Hepatocyte (in vitro differentiated cells): ENCODE measurements at regions not wholly inside any gene's neighbourhood (a gene's known extent, or its start where the extent isn't known, plus 50 kb on each side); places are given as distances from the start of the nearest gene placed in this dataset.
A peak's percentile ranks its signal among the peaks of the same experiment; 100 is the strongest.

ENCODE experiments used
- DNase-seq: peaks from one replicate; pipeline ENCODE4 v3.0.0-alpha.2; 2016; ENCODE audit warnings: low spot score
- H2AFZ ChIP-seq: fragments of 200-600 bp; sonication (generic); 2 replicates; pipeline ENCODE4 v1.6.0; 2016; ENCODE audit warnings: antibody characterized with exemption, mild to moderate bottlenecking
- H3K27ac ChIP-seq: fragments of 200-600 bp; sonication (generic); 2 replicates; pipeline ENCODE4 v1.5.1; 2016; ENCODE audit warnings: mild to moderate bottlenecking
- H3K27me3 ChIP-seq: fragments of 200-600 bp; sonication (generic); 2 replicates; pipeline ENCODE4 v1.6.1; 2016
- H3K36me3 ChIP-seq: fragments of 200-600 bp; sonication (generic); replicated peaks from 2 replicates; pipeline ENCODE4 v1.5.1; 2016; ENCODE audit warnings: low read depth; ENCODE audit not compliant: insufficient read depth
- H3K4me1 ChIP-seq: fragments of 200-600 bp; sonication (generic); 2 replicates; pipeline ENCODE4 v1.5.1; 2016; ENCODE audit warnings: mild to moderate bottlenecking, moderate library complexity; ENCODE audit not compliant: insufficient read depth
- H3K4me2 ChIP-seq: fragments of 200-600 bp; sonication (generic); 2 replicates; pipeline ENCODE4 v1.6.0; 2016
- H3K4me3 ChIP-seq: fragments of 200-600 bp; sonication (generic); 2 replicates; pipeline ENCODE4 v1.5.1; 2016; ENCODE audit warnings: mild to moderate bottlenecking
- H3K79me2 ChIP-seq: fragments of 200-600 bp; sonication (generic); 2 replicates; pipeline ENCODE4 v1.6.0; 2017; ENCODE audit warnings: mild to moderate bottlenecking
- H3K9me2 ChIP-seq: fragments of 200-600 bp; sonication (generic); replicated peaks from 2 replicates; pipeline ENCODE4 v1.6.0; 2017; ENCODE audit warnings: mild to moderate bottlenecking; ENCODE audit not compliant: insufficient read depth
- H3K9me3 ChIP-seq: fragments of 200-600 bp; sonication (generic); 2 replicates; pipeline ENCODE4 v1.5.1; 2016; ENCODE audit warnings: low read depth, mild to moderate bottlenecking
- H4K20me1 ChIP-seq: fragments of 200-600 bp; sonication (generic); 2 replicates; pipeline ENCODE4 v1.6.0; 2016; ENCODE audit warnings: mild to moderate bottlenecking; ENCODE audit not compliant: insufficient read depth, poor library complexity, severe bottlenecking
- EZH2 ChIP-seq: fragments of 200-600 bp; sonication (generic); IDR thresholded peaks from 2 replicates; pipeline ENCODE4 v1.6.1; 2016; ENCODE audit warnings: antibody characterized with exemption, mild to moderate bottlenecking, borderline replicate concordance
- EZH2phosphoT487 ChIP-seq: fragments of 200-600 bp; sonication (generic); IDR thresholded peaks from one replicate; pipeline ENCODE4 v1.6.1; 2018; ENCODE audit warnings: antibody characterized with exemption, mild to moderate bottlenecking, low read depth, moderate library complexity; ENCODE audit not compliant: unreplicated experiment, severe bottlenecking
- WGBS: methylation state at CpG from one replicate; pipeline ENCODE4 v1.1.6; 2016; ENCODE audit warnings: low lambda C conversion rate; ENCODE audit errors: missing lambda C conversion rate; 5-methylcytosine and 5-hydroxymethylcytosine counted together
- TF ChIP-seq, protein P1 (sequence below): fragments of 200-600 bp; sonication (generic); IDR thresholded peaks from 2 replicates; pipeline ENCODE4 v1.5.1; 2016; ENCODE audit warnings: antibody characterized with exemption, mild to moderate bottlenecking; ENCODE audit not compliant: poor library complexity

DNA sequence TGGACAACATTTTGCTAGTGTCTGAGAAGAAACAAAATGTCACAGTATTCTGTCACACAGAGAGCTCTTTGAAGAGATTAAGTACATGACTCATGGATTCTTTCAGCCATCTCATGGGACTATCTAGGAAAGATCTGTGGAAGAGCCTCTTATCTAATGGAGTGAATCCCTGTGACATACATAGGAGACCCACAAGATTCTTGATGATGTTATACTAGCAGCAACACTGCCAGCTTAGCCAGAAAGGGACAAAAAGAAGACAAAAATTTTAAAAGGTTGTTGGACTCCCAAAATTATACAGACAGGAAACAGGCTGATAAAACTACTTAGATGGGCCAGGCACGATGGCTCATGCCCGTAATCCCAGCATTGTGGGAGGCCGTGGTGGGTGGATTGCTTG, 143.3 kb upstream of the MGAT5 start:
- DNase-seq: no peak
- no peaks in the 10 kb centered on the region for H3K36me3 ChIP-seq
- no peak overlapping the region for H3K4me3 ChIP-seq
- 87% methylated on average over 3 of the region's 3 CpGs for WGBS
- no peak overlapping the region for H2AFZ ChIP-seq
- no peaks in the 10 kb centered on the region for H3K9me2 ChIP-seq
- no peaks in the 10 kb centered on the region for H3K79me2 ChIP-seq
- H3K9me3 ChIP-seq: peaks cover 3% of the 10 kb centered on the region
- H3K27me3 ChIP-seq: peaks cover 7% of the 10 kb centered on the region
- TF ChIP-seq, protein P1, sequence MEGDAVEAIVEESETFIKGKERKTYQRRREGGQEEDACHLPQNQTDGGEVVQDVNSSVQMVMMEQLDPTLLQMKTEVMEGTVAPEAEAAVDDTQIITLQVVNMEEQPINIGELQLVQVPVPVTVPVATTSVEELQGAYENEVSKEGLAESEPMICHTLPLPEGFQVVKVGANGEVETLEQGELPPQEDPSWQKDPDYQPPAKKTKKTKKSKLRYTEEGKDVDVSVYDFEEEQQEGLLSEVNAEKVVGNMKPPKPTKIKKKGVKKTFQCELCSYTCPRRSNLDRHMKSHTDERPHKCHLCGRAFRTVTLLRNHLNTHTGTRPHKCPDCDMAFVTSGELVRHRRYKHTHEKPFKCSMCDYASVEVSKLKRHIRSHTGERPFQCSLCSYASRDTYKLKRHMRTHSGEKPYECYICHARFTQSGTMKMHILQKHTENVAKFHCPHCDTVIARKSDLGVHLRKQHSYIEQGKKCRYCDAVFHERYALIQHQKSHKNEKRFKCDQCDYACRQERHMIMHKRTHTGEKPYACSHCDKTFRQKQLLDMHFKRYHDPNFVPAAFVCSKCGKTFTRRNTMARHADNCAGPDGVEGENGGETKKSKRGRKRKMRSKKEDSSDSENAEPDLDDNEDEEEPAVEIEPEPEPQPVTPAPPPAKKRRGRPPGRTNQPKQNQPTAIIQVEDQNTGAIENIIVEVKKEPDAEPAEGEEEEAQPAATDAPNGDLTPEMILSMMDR: no peak
- TF ChIP-seq EZH2phosphoT487 (no peak), EZH2 (no peak)
- H3K4me1 ChIP-seq: no peaks in the 10 kb centered on the region
- H4K20me1 ChIP-seq: no peaks in the 10 kb centered on the region
- no peak overlapping the region for H3K27ac ChIP-seq
- H3K4me2 ChIP-seq: no peak overlapping the region

DNA sequence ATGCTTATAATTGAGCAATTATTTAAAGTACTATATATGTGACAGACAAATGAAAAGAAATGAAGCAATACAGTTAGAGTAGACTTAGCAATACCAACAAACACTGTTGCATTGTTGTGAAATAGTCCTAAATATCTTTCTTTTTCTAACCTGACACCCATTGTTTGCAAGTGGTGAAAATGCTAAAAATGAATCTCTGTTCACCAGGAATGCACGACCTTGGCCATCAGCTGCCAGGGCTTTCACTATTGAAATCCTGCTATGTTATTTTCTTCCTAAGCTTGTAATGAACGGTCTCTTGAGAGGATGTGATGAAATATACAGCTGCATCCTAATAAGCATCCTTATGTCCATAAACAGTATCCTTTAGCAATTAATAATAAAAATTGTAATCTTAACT, 136.2 kb upstream of the MGAT5 start:
- Histone ChIP-seq H3K9me2 (no peaks in the 10 kb centered on the region), H3K27ac (no peak overlapping the region), H4K20me1 (no peaks in the 10 kb centered on the region), H3K9me3 (no peaks in the 10 kb centered on the region), H3K4me2 (no peak overlapping the region), H3K4me3 (no peak overlapping the region), H2AFZ (no peak overlapping the region), H3K79me2 (peaks cover 13% of the 10 kb centered on the region), H3K27me3 (peaks cover 7% of the 10 kb centered on the region), H3K36me3 (no peaks in the 10 kb centered on the region), H3K4me1 (peaks cover 9% of the 10 kb centered on the region)
- no peak for DNase-seq
- TF ChIP-seq EZH2: no peak
- TF ChIP-seq, protein P1: no peak
- no peak for TF ChIP-seq EZH2phosphoT487
- 54% methylated on average over 2 of the region's 2 CpGs for WGBS

DNA sequence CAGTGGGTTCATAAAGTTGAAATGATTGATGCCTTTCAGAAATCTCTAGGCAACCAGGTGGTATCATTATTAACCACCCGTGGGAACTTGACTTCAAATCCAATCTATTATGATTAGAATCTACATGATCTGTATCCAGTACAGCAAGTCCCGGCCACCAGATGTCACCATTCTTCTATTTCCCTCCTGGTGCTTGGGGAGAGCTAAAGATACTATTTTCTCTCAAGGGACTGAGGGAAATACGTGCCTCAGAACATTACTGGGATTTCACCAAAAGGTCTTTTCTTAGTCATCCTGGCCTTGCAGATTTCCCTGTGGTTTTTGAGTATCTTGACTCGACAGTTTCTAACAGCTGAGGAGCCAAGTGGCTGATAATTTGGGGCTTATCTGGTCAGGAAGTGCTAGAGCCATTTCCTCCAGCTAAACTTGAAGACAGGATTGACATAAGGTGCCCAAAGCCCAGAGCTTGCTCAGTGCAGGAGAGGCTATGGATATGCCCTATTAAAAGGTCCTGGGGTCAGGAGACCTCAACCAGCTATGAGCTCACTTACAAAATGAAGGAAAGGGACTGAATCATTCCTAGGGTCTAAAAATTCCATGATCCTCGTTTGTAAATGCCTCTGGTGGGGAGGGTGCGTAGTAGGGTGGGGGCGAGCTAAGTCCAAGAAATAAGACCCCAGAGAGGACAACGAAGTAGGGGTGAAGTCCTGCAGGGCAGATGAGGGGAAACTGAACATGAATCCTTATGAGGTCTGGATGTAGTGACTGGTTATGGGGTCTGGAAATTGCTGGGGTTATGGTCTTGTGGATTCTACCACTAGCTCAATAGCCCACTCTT, 135.4 kb upstream of the MGAT5 start:
- Histone ChIP-seq H3K4me2 (no peak overlapping the region), H3K79me2 (peaks cover 21% of the 10 kb centered on the region), H3K4me1 (peaks cover 18% of the 10 kb centered on the region), H3K9me3 (no peaks in the 10 kb centered on the region), H3K4me3 (no peak overlapping the region), H2AFZ (no peak overlapping the region), H3K9me2 (no peaks in the 10 kb centered on the region), H4K20me1 (no peaks in the 10 kb centered on the region), H3K36me3 (no peaks in the 10 kb centered on the region), H3K27ac (no peak overlapping the region), H3K27me3 (peaks cover under 1% of the 10 kb centered on the region)
- no peak for TF ChIP-seq EZH2
- TF ChIP-seq, protein P1: peak; percentile 92
- WGBS: 36% methylated on average over 8 of the region's 8 CpGs
- peak; percentile 91 for DNase-seq
